ENCODE measurements at regions not wholly inside any gene's neighbourhood (a gene's known extent, or its start where the extent isn't known, plus 50 kb on each side); places are given as distances from the start of the nearest gene placed in this dataset.

- TF ChIP-seq CTCF (IDR thresholded peaks at IDR 0.05 in 4 of 5, conservative IDR thresholded peaks at IDR 0.05 in 1 of 5): no peak
- no peak for TF ChIP-seq POLR2A (IDR thresholded peaks at IDR 0.05)
Observed at GRCh38 chr4:13989501-13989900, 362.0 kb upstream of the BOD1L1 start.

Data from gastrocnemius medialis (tissue), 4 donors.